H1 (cell line): ENCODE measurements at regions not wholly inside any gene's neighbourhood (a gene's known extent, or its start where the extent isn't known, plus 50 kb on each side); places are given as distances from the start of the nearest gene placed in this dataset.

ENCODE experiments used
- CTCF ChIA-PET: fragments of 300-600 bp; sonication (Branson Sonifier 250); formaldehyde crosslinking; loops from one replicate; lab custom pipeline; 2021; ENCODE audit not compliant: partially characterized antibody; lab: Charles Lee
- POLR2A ChIA-PET: fragments of 300-600 bp; sonication (Branson Sonifier 250); formaldehyde crosslinking; loops from one replicate; lab custom pipeline; 2021; ENCODE audit warnings: inconsistent platforms; ENCODE audit not compliant: partially characterized antibody; lab: Charles Lee
- DNase-seq, 2 experiments: peaks; one replicate each; pipeline versions ENCODE4 v3.0.0 to v3.0.0-alpha.2; 2010 to 2022; ENCODE audit warnings: low spot score in 2 of 2, low read depth in 1 of 2, mixed read lengths in 1 of 2
- FAIRE-seq: peaks from 2 replicates; lab custom pipeline; 2011; peaks lifted over from hg19 to GRCh38; lab: Jason Lieb, UNC
- H2AFZ ChIP-seq: 2 replicates; pipeline ENCODE4 v1.8.1; 2012; ENCODE audit warnings: low read length, inconsistent platforms
- H2AK5ac ChIP-seq: 2 replicates; pipeline ENCODE4 v1.6.1; 2013; ENCODE audit warnings: low read depth, low read length
- H2BK120ac ChIP-seq: replicated peaks from 2 replicates; pipeline ENCODE3; 2013; ENCODE audit warnings: low read depth, low read length, inconsistent platforms
- H2BK12ac ChIP-seq: 2 replicates; pipeline ENCODE4 v1.6.1; 2013; ENCODE audit warnings: low read depth, low read length
- H2BK15ac ChIP-seq: 2 replicates; pipeline ENCODE4 v1.6.1; 2013; ENCODE audit warnings: low read length
- H2BK20ac ChIP-seq: 2 replicates; pipeline ENCODE4 v1.6.1; 2013; ENCODE audit warnings: low read length
- H2BK5ac ChIP-seq: 2 replicates; pipeline ENCODE4 v1.6.1; 2013; ENCODE audit warnings: low read depth, low read length
- H3K14ac ChIP-seq: 2 replicates; pipeline ENCODE4 v1.6.1; 2013; ENCODE audit warnings: inconsistent platforms; ENCODE audit not compliant: insufficient read length
- H3K18ac ChIP-seq: 2 replicates; pipeline ENCODE4 v1.6.1; 2013; ENCODE audit warnings: low read length; ENCODE audit errors: extremely low read depth
- H3K23ac ChIP-seq: 2 replicates; pipeline ENCODE4 v1.6.1; 2013; ENCODE audit warnings: inconsistent platforms; ENCODE audit not compliant: insufficient read length
- H3K23me2 ChIP-seq: 2 replicates; pipeline ENCODE4 v1.6.1; 2013; ENCODE audit warnings: low read depth, low read length
- H3K27ac ChIP-seq: 2 replicates; pipeline ENCODE4 v1.6.1; 2011; ENCODE audit warnings: low read depth, low read length, inconsistent platforms
- H3K27me3 ChIP-seq, 4 experiments: replicated peaks in 1 of 4; 1 replicate in 1 of 4; 2 replicates in 3 of 4; pipeline versions ENCODE4 v1.6.1 to v1.8.1; 2011 to 2013; ENCODE audit warnings: low read length in 3 of 4, mild to moderate bottlenecking in 3 of 4, inconsistent platforms in 2 of 4, mixed read lengths in 2 of 4, moderate library complexity in 1 of 4; ENCODE audit not compliant: control insufficient read depth in 3 of 4, insufficient read depth in 3 of 4; ENCODE audit errors: extremely low read depth in 1 of 4
- H3K36me3 ChIP-seq, 4 experiments: 2 replicates each; pipeline versions ENCODE4 v1.6.1 to v1.8.1; 2011 to 2013; ENCODE audit warnings: mild to moderate bottlenecking in 4 of 4, low read length in 3 of 4, moderate library complexity in 2 of 4, control low read depth in 1 of 4, inconsistent platforms in 1 of 4; ENCODE audit not compliant: insufficient read depth in 4 of 4, control insufficient read depth in 2 of 4
- H3K4ac ChIP-seq: replicated peaks from 2 replicates; pipeline ENCODE3; 2013; ENCODE audit warnings: low read length, low read depth, mixed read lengths, inconsistent platforms; ENCODE audit not compliant: insufficient read length
- H3K4me1 ChIP-seq, 4 experiments: replicated peaks in 1 of 4; 1 replicate in 1 of 4; 2 replicates in 3 of 4; pipeline versions ENCODE4 v1.6.1 to v1.8.1; 2011 to 2013; ENCODE audit warnings: low read length in 3 of 4, inconsistent platforms in 2 of 4, mixed read lengths in 1 of 4; ENCODE audit not compliant: insufficient read depth in 4 of 4, control insufficient read depth in 3 of 4
- H3K4me2 ChIP-seq, 2 experiments: 2 replicates each; pipeline versions ENCODE4 v1.6.1 to v1.8.1; 2011 to 2013; ENCODE audit warnings: low read depth in 2 of 2, low read length in 2 of 2, control low read depth in 1 of 2, inconsistent platforms in 1 of 2, mild to moderate bottlenecking in 1 of 2; ENCODE audit not compliant: insufficient read depth in 1 of 2
- H3K4me3 ChIP-seq, 4 experiments: fragments of 200-600, 300-600 bp in 1 of 4; sonication (generic), shearing (Covaris generic), sonication (Bioruptor Twin) in 1 of 4; 2 replicates each; pipeline versions ENCODE4 v1.5.1 to v1.8.1; 2011 to 2016; ENCODE audit warnings: low read length in 4 of 4, low read depth in 3 of 4, control low read depth in 2 of 4, inconsistent platforms in 2 of 4, mild to moderate bottlenecking in 2 of 4, mixed read lengths in 1 of 4, moderate library complexity in 1 of 4; ENCODE audit not compliant: insufficient read depth in 2 of 4; ENCODE audit errors: extremely low read depth in 1 of 4
- H3K56ac ChIP-seq: replicated peaks from 2 replicates; pipeline ENCODE3; 2013; ENCODE audit warnings: low read depth, mild to moderate bottlenecking, mixed read lengths, low read length, inconsistent platforms; ENCODE audit not compliant: insufficient read length
- H3K79me1 ChIP-seq: 2 replicates; pipeline ENCODE4 v1.6.1; 2013; ENCODE audit warnings: low read depth, low read length, control low read depth
- H3K79me2 ChIP-seq, 2 experiments: 2 replicates each; pipeline versions ENCODE4 v1.6.1 to v1.8.1; 2012 to 2013; ENCODE audit warnings: low read length in 2 of 2, mild to moderate bottlenecking in 2 of 2, inconsistent platforms in 1 of 2; ENCODE audit not compliant: insufficient read depth in 2 of 2, control insufficient read depth in 1 of 2
- H3K9ac ChIP-seq, 4 experiments: replicated peaks in 1 of 4; 1 replicate in 1 of 4; 2 replicates in 3 of 4; pipeline versions ENCODE4 v1.6.1 to v1.8.1; 2011 to 2013; ENCODE audit warnings: low read depth in 3 of 4, low read length in 3 of 4, control low read depth in 2 of 4, mild to moderate bottlenecking in 2 of 4, moderate library complexity in 2 of 4, inconsistent platforms in 1 of 4; ENCODE audit errors: extremely low read depth in 1 of 4
- H3K9me3 ChIP-seq, 2 experiments: 2 replicates each; pipeline versions ENCODE4 v1.6.1 to v1.8.1; 2012 to 2013; ENCODE audit warnings: mild to moderate bottlenecking in 2 of 2, moderate library complexity in 2 of 2, control low read depth in 1 of 2, inconsistent platforms in 1 of 2, low read depth in 1 of 2, low read length in 1 of 2, mixed read lengths in 1 of 2; ENCODE audit not compliant: insufficient read depth in 2 of 2
- H4K20me1 ChIP-seq, 2 experiments: replicated peaks in 1 of 2; 2 replicates each; pipeline versions ENCODE3 to v1.8.1; 2011 to 2013; ENCODE audit warnings: inconsistent platforms in 2 of 2, low read length in 2 of 2, mild to moderate bottlenecking in 1 of 2; ENCODE audit not compliant: insufficient read depth in 2 of 2, control insufficient read depth in 1 of 2
- H4K5ac ChIP-seq: 2 replicates; pipeline ENCODE4 v1.6.1; 2013; ENCODE audit warnings: low read length, low read depth, mixed read lengths, inconsistent platforms; ENCODE audit not compliant: insufficient read length
- H4K8ac ChIP-seq: 2 replicates; pipeline ENCODE4 v1.8.0; 2013; ENCODE audit warnings: mild to moderate bottlenecking, moderate library complexity, low read length, inconsistent platforms; ENCODE audit not compliant: insufficient read depth; ENCODE audit errors: extremely low read depth
- H4K91ac ChIP-seq: replicated peaks from 2 replicates; pipeline ENCODE3; 2013; ENCODE audit warnings: low read length, mixed read lengths, inconsistent platforms; ENCODE audit not compliant: insufficient read length
- KDM1A ChIP-seq: fragments of 200-600, 300-600 bp; sonication (generic); IDR thresholded peaks from 2 replicates; pipeline ENCODE4 v1.7.1; 2016; ENCODE audit warnings: mild to moderate bottlenecking, low read length, borderline replicate concordance
- SIN3A ChIP-seq, 2 experiments: IDR thresholded peaks in 1 of 2; conservative IDR thresholded peaks in 1 of 2; 2 replicates each; pipeline ENCODE4 v1.6.1; 2011 to 2012; ENCODE audit warnings: low read length in 2 of 2, improper control_type of control experiment in 1 of 2, low read depth in 1 of 2, mild to moderate bottlenecking in 1 of 2
- SIRT6 ChIP-seq: IDR thresholded peaks from one replicate; pipeline ENCODE4 v1.7.1; 2012; ENCODE audit warnings: low read length, inconsistent platforms
- ZNF274 ChIP-seq: IDR thresholded peaks from 2 replicates; pipeline ENCODE4 v1.7.0; 2012; ENCODE audit warnings: low read length, borderline replicate concordance; ENCODE audit errors: extremely low read depth

GRCh38 chr5:74938250-74938933, 72.2 kb upstream of the FAM169A start:
- Histone ChIP-seq H3K79me2 (no peaks in the 10 kb centered on the region), H3K79me1 (no peaks in the 10 kb centered on the region), H3K18ac (no peak overlapping the region), H3K4me2 (no peak overlapping the region), H3K23me2 (peaks cover 2% of the 10 kb centered on the region; the same call in 1 of the 2 replicates), H3K56ac (no peak overlapping the region), H2BK20ac (no peak overlapping the region), H2BK15ac (no peak overlapping the region), H3K9me3 (no peaks in the 10 kb centered on the region), H3K9ac (no peak overlapping the region), H3K23ac (no peak overlapping the region), H2AK5ac (no peak overlapping the region), H3K36me3 (no peaks in the 10 kb centered on the region), H3K27me3 (no peaks in the 10 kb centered on the region), H2BK120ac (no peak overlapping the region), H3K4ac (no peak overlapping the region), H4K5ac (no peak overlapping the region), H2BK12ac (no peak overlapping the region), H3K27ac (no peak overlapping the region), H4K91ac (no peak overlapping the region), H4K8ac (no peak overlapping the region), H3K4me1 (peaks cover 0 to 6% (median 5%) of the 10 kb centered on the region in 4 experiments; a peak in 3 of 7 replicates), H2AFZ (no peak overlapping the region), H3K4me3 (no peak overlapping the region), H2BK5ac (no peak overlapping the region), H4K20me1 (no peaks in the 10 kb centered on the region), H3K14ac (no peak overlapping the region)
- TF ChIP-seq KDM1A (no peak), SIN3A (conservative IDR thresholded peaks at IDR 0.05 in 1 of 2, IDR thresholded peaks at IDR 0.05 in 1 of 2; ENCODE audit: low read depth in 1 of 2, low read length in 2 of 2) (no peak), SIRT6 (no peak), ZNF274 (no peak)
- DNase-seq (no peak), FAIRE-seq (no peak)
- ChIA-PET CTCF (no interaction called here), POLR2A (no interaction called here)
